GM12873 (cell line): ENCODE measurements at regions not wholly inside any gene's neighbourhood (a gene's known extent, or its start where the extent isn't known, plus 50 kb on each side); places are given as distances from the start of the nearest gene placed in this dataset.

Source experiments
- CTCF ChIP-seq: IDR thresholded peaks from 2 replicates; pipeline ENCODE4 v1.5.1; 2012; ENCODE audit warnings: low read depth, mild to moderate bottlenecking, moderate library complexity, low read length, control low read depth; ENCODE audit not compliant: insufficient read depth; ENCODE audit errors: missing control alignments

GRCh38 chr21:16218682-16219343 lies 489.0 kb downstream of the USP25 start:
- TF ChIP-seq CTCF: no peak

- no peak for TF ChIP-seq CTCF
Measured at GRCh38 chr21:16239659-16240265, 510.0 kb downstream of the USP25 start.

- TF ChIP-seq CTCF: no peak
Measured at GRCh38 chr21:16241016-16241415, 511.2 kb downstream of the USP25 start.

DNA sequence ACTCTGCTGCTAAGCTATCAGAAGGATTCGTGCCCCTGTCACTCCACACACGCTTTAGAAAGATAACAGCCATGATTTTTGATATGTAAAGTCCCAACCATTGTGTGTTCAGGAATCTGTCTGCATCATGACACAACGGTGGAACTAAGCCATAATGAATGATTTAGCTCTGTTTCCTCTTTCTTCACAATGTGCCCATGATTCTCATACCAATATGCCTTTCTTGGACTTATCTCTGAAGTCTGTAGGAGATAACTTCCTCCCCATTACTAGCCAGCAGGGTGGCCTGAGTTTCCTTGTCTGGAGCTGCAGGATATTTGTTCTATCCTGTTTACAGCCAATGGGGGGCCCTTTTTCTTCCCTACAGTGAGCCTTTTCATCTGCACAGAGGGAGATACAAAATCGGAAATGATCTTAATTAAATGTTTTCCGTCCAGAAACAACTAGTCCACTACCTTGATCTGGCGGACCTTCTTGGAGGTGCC lies 511.7 kb downstream of the USP25 start:
- no peak for TF ChIP-seq CTCF

DNA sequence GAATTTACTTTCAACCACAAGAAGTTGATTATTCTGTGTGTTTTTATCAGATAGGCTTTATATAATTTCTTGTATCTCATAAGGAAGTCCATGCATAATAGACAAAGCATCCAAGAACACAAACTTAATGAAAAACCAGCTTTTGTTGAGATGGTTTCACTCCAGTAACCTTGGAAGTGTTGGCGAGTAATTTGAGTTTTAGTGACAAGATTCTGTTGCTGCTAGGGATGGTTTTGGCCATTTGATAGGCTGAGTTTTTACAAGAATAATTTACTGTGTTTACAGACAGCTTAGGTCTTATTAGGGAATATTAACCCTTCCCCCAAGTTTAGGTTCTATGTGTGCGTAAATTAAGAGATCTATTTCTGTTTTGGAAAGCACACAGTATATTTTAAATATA lies 513.6 kb downstream of the USP25 start:
- no peak for TF ChIP-seq CTCF

GRCh38 chr21:16248705-16249104 lies 518.9 kb downstream of the USP25 start:
- TF ChIP-seq CTCF: no peak

- no peak for TF ChIP-seq CTCF
Measured at GRCh38 chr21:16250273-16250672, 520.5 kb downstream of the USP25 start.
